Keratinocyte (primary cell): ENCODE measurements at regions not wholly inside any gene's neighbourhood (a gene's known extent, or its start where the extent isn't known, plus 50 kb on each side); places are given as distances from the start of the nearest gene placed in this dataset.

Experiments used
- DNase-seq: peaks from one replicate; pipeline ENCODE4 v3.0.0-alpha.2; 2011; ENCODE audit warnings: low read depth, missing footprints, low spot score
- FAIRE-seq: peaks from 2 replicates; lab custom pipeline; 2011; peaks lifted over from hg19 to GRCh38; lab: Jason Lieb, UNC
- H2AFZ ChIP-seq: 2 replicates; pipeline ENCODE4 v1.6.0; 2012; ENCODE audit warnings: low read length, control low read depth, inconsistent platforms; ENCODE audit not compliant: control insufficient read depth
- H3K27ac ChIP-seq: 2 replicates; pipeline ENCODE4 v1.5.1; 2011; ENCODE audit warnings: low read length; ENCODE audit not compliant: control insufficient read depth, insufficient read depth
- H3K27me3 ChIP-seq: 3 replicates; pipeline ENCODE4 v1.6.0; 2011; ENCODE audit warnings: low read length; ENCODE audit not compliant: control insufficient read depth, insufficient read depth; ENCODE audit errors: extremely low read depth
- H3K36me3 ChIP-seq, 2 experiments: 2 replicates in 1 of 2; 3 replicates in 1 of 2; pipeline ENCODE4 v1.5.1; 2011; ENCODE audit warnings: low read length in 2 of 2, mild to moderate bottlenecking in 1 of 2; ENCODE audit not compliant: control insufficient read depth in 2 of 2, insufficient read depth in 2 of 2; ENCODE audit errors: extremely low read depth in 1 of 2
- H3K4me1 ChIP-seq: 3 replicates; pipeline ENCODE4 v1.5.1; 2011; ENCODE audit warnings: low read length; ENCODE audit not compliant: control insufficient read depth, insufficient read depth; ENCODE audit errors: extremely low read depth
- H3K4me2 ChIP-seq: 3 replicates; pipeline ENCODE4 v1.6.0; 2011; ENCODE audit warnings: low read depth, low read length; ENCODE audit not compliant: control insufficient read depth, insufficient read depth; ENCODE audit errors: extremely low read depth
- H3K4me3 ChIP-seq, 3 experiments: fragments of 200-600 bp in 1 of 3; sonication (generic) in 1 of 3; 2 replicates in 2 of 3; 3 replicates in 1 of 3; pipeline ENCODE4 v1.5.1; 2011 to 2016; ENCODE audit warnings: low read length in 3 of 3, mild to moderate bottlenecking in 3 of 3, control low read depth in 2 of 3, inconsistent platforms in 1 of 3, low read depth in 1 of 3, mixed read lengths in 1 of 3, mixed run types in 1 of 3, moderate library complexity in 1 of 3; ENCODE audit not compliant: control insufficient read depth in 2 of 3, insufficient read depth in 2 of 3; ENCODE audit errors: extremely low read depth in 1 of 3
- H3K79me2 ChIP-seq: 2 replicates; pipeline ENCODE4 v1.6.0; 2012; ENCODE audit warnings: low read length; ENCODE audit not compliant: control insufficient read depth, insufficient read depth
- H3K9ac ChIP-seq: 3 replicates; pipeline ENCODE4 v1.6.0; 2011; ENCODE audit warnings: low read length; ENCODE audit not compliant: control insufficient read depth, insufficient read depth; ENCODE audit errors: extremely low read depth
- H3K9me1 ChIP-seq: 3 replicates; pipeline ENCODE4 v1.6.0; 2011; ENCODE audit warnings: low read length; ENCODE audit not compliant: control insufficient read depth, insufficient read depth; ENCODE audit errors: extremely low read depth
- H3K9me3 ChIP-seq: 2 replicates; pipeline ENCODE4 v1.5.1; 2012; ENCODE audit warnings: low read depth, low read length; ENCODE audit not compliant: control insufficient read depth
- H4K20me1 ChIP-seq: 3 replicates; pipeline ENCODE4 v1.6.0; 2011; ENCODE audit warnings: low read length; ENCODE audit not compliant: control insufficient read depth, insufficient read depth; ENCODE audit errors: extremely low read depth
- EZH2 ChIP-seq: IDR thresholded peaks from one replicate; pipeline ENCODE4 v1.6.1; 2012; ENCODE audit warnings: inconsistent platforms, mild to moderate bottlenecking, low read length, moderate library complexity
- dilution Hi-C: fragments of 300-500 bp; cut with MboI; formaldehyde crosslinking; loops from one replicate; pipeline ENCODE4 v1.7.0; 2020; ENCODE audit warnings: low sequenced_read_pairs; ENCODE audit not compliant: extremely low pct_ligation_motif_present
- TF ChIP-seq, protein P1 (sequence below), 3 experiments: IDR thresholded peaks in 1 of 3; conservative IDR thresholded peaks in 1 of 3; optimal IDR thresholded peaks in 1 of 3; 2 replicates in 2 of 3; 3 replicates in 1 of 3; pipeline versions ENCODE3 to v1.5.1; 2011; ENCODE audit warnings: low read length in 3 of 3, mild to moderate bottlenecking in 3 of 3, moderate library complexity in 2 of 3, control low read depth in 1 of 3, inconsistent platforms in 1 of 3; ENCODE audit not compliant: insufficient read depth in 2 of 3; ENCODE audit errors: extremely low read depth in 1 of 3

DNA sequence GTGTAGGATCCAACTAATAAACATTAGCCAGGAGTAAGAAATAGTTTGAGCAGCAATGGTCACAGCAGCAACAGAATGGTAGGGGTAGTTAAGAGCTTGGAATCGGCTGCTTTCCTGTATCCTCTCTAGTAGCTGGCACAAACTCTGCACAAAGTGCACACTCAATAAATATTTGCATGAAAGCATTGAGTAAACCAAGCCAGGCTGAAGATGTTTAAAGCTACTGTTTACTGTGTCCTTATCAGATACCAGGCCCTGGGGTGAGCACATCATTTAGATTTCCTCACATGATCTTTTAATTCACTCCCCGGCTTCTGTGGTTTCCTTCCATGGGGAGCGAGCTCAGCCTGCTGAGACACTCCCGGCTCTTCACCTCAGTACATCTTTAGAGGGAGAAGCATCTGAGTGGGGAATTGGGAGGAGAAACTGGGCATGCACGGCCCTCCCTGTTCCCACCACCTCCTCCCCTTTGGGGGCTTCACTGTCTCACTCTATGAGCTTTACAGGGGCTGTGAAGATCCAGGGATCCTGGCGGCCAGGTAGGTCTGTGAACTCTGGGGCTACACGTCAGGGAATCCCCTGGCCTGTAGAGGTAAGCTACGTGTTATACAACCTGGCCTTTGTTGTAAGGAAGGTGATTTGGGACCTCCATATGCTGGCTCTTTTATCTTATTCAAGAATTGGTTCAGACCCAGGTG is 107.2 kb upstream of the VASH1 start:
- Histone ChIP-seq H3K36me3 (no peaks in the 10 kb centered on the region), H3K4me1 (no peaks in the 10 kb centered on the region), H3K9me1 (no peaks in the 10 kb centered on the region), H4K20me1 (no peaks in the 10 kb centered on the region), H3K4me3 (no peak overlapping the region), H3K79me2 (no peaks in the 10 kb centered on the region), H3K4me2 (no peak overlapping the region), H2AFZ (no peak overlapping the region), H3K27ac (no peak overlapping the region), H3K9me3 (no peaks in the 10 kb centered on the region), H3K27me3 (peaks cover 5% of the 10 kb centered on the region), H3K9ac (no peak overlapping the region)
- DNase-seq = no peak
- no peak for FAIRE-seq
- dilution Hi-C loops = no loop called here
- no peak for TF ChIP-seq EZH2
- TF ChIP-seq, protein P1, sequence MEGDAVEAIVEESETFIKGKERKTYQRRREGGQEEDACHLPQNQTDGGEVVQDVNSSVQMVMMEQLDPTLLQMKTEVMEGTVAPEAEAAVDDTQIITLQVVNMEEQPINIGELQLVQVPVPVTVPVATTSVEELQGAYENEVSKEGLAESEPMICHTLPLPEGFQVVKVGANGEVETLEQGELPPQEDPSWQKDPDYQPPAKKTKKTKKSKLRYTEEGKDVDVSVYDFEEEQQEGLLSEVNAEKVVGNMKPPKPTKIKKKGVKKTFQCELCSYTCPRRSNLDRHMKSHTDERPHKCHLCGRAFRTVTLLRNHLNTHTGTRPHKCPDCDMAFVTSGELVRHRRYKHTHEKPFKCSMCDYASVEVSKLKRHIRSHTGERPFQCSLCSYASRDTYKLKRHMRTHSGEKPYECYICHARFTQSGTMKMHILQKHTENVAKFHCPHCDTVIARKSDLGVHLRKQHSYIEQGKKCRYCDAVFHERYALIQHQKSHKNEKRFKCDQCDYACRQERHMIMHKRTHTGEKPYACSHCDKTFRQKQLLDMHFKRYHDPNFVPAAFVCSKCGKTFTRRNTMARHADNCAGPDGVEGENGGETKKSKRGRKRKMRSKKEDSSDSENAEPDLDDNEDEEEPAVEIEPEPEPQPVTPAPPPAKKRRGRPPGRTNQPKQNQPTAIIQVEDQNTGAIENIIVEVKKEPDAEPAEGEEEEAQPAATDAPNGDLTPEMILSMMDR (optimal IDR thresholded peaks at IDR 0.05 in 1 of 3, IDR thresholded peaks at IDR 0.05 in 1 of 3, conservative IDR thresholded peaks at IDR 0.05 in 1 of 3; ENCODE audit: extremely low read depth in 1 of 3, insufficient read depth in 2 of 3, low read length in 3 of 3) = no peak

DNA sequence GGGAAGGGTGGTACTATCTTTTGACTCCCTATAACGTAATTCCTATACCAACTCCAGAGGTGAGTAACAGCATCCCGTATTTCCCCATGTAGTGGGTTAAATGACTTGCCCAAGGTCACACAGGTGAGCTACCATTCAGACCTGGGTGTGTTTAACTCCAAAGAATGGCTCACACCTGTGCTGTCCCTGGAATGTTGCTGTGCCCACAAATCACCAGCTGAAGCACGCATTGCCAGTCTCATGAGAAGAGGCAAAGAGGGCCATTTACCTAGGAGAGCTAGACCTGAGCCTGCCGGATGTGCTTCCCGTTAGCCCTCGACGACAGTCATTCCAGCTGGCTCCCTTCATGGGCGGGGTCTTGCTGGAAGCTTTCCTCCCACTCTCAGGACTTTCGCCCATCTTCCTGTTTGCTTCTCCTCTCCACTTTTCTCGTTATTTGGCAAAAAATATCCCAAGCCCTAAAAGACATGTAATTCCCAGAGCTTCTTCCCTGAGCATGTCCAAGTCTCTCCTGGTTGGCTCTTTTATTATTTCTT is 106.6 kb upstream of the VASH1 start:
- Histone ChIP-seq H3K4me1 (no peaks in the 10 kb centered on the region), H3K4me3 (no peak overlapping the region), H3K27ac (no peak overlapping the region), H3K79me2 (no peaks in the 10 kb centered on the region), H3K36me3 (no peaks in the 10 kb centered on the region), H3K27me3 (peaks cover 5% of the 10 kb centered on the region), H4K20me1 (no peaks in the 10 kb centered on the region), H3K9me3 (no peaks in the 10 kb centered on the region), H3K4me2 (no peak overlapping the region), H3K9me1 (no peaks in the 10 kb centered on the region), H3K9ac (no peak overlapping the region), H2AFZ (no peak overlapping the region)
- FAIRE-seq (no peak), DNase-seq (no peak)
- TF ChIP-seq EZH2 = no peak
- TF ChIP-seq, protein P1 (optimal IDR thresholded peaks at IDR 0.05 in 1 of 3, IDR thresholded peaks at IDR 0.05 in 1 of 3, conservative IDR thresholded peaks at IDR 0.05 in 1 of 3; ENCODE audit: extremely low read depth in 1 of 3, insufficient read depth in 2 of 3, low read length in 3 of 3) = no peak
- dilution Hi-C loops = no loop called here
